Activated naive CD8-positive, alpha-beta T cell treated with anti-CD3 and anti-CD28 coated beads, Interleukin-2, amount 10 ng/mL, durations not matched to agents 7 days and 5 days (primary cell): ENCODE measurements at regions not wholly inside any gene's neighbourhood (a gene's known extent, or its start where the extent isn't known, plus 50 kb on each side); places are given as distances from the start of the nearest gene placed in this dataset.
"Not testable (repeated sequence)": the region's sequence is repeated elsewhere in the genome, so short reads cannot be mapped to it uniquely, and the experiment has no call there.

Experiments
- ATAC-seq: fragments of 150-1000 bp; cut with Tn5 transposase; one replicate; pipeline ENCODE4 v1.10.0; 2021; ENCODE audit warnings: low read depth, moderate library complexity
- POLR2A ChIA-PET: fragments of 350-600 bp; sonication (Branson Sonifier 250); formaldehyde crosslinking; loops from one replicate; lab custom pipeline; 2021; ENCODE audit warnings: antibody characterized with exemption; lab: Charles Lee
- DNase-seq: peaks from one replicate; pipeline ENCODE4 v3.0.0; 2021
- H3K27ac Mint-ChIP-seq: one replicate; pipeline ENCODE4 v1.8.0; 2022; ENCODE audit warnings: mild to moderate bottlenecking, mixed read lengths
- H3K27me3 Mint-ChIP-seq: one replicate; pipeline ENCODE4 v1.8.0; 2022; ENCODE audit warnings: mild to moderate bottlenecking, moderate library complexity, mixed read lengths
- H3K36me3 Mint-ChIP-seq: one replicate; pipeline ENCODE4 v1.8.0; 2021; ENCODE audit warnings: mild to moderate bottlenecking, mixed read lengths
- H3K4me1 Mint-ChIP-seq: one replicate; pipeline ENCODE4 v1.8.0; 2021; ENCODE audit warnings: mixed read lengths
- H3K4me3 Mint-ChIP-seq: one replicate; pipeline ENCODE4 v1.8.0; 2022; ENCODE audit warnings: mild to moderate bottlenecking, moderate library complexity, mixed read lengths
- H3K9me3 Mint-ChIP-seq: one replicate; pipeline ENCODE4 v1.8.0; 2021; ENCODE audit warnings: mixed read lengths

DNA sequence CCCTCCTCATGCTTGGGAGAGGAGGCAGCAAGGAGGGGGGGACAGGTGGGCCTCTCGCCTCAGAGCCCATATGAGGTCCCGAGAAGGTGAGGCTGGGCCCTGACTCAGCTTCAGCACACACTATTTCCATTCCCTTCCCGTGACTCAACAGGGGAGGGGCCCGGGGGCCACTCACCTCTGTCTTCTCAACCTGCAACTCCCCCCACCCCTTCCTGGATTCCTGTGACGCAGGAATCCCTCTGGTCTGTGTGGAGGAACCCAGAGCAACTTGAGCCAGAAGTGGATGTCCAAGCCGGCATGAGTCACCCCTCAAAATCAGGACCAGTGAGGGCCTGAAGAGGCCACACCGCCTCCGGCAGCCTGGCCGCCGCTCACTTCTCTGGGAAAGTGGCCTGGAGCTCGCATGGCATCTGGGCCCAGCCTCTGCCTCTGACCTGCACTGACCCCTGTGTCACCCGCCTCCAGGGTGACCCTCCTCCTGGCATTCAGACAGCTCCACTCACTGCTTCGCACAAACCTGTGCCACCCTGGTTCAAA is 106.8 kb downstream of the TNFRSF13B start:
- H3K4me1 Mint-ChIP-seq, POLR2A ChIA-PET, ATAC-seq, H3K4me3 Mint-ChIP-seq, H3K27me3 Mint-ChIP-seq, DNase-seq, H3K36me3 Mint-ChIP-seq, H3K9me3 Mint-ChIP-seq, H3K27ac Mint-ChIP-seq: not testable (repeated sequence)

DNA sequence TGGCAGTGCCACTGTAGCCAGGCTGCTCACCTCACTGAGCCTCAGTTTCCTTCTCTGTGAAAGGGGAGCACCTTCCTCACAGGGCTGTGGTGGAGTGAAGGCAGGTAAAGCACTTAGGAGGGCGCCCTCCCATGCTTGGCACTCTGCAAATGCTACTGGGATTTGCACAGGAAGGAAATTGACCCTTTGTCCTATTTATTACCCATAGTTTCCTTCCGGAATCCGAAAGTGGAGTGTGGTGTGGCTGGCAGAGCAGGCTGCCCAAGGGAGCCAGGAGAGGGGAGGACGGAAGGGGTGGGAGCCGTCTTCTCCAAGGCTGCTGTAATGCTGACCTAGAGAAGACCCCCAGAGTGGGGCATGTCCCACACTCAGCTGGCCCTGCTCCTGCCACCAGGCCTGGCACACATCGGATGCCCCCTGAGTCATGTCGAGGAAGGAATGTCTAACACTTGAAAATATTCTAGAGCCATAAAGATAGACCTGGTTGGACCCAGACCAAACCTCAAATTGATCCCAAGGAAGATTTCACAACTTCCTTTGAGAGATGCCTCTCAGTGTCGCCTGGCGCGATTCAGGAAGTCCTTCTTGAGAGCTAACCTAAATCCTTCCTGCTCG is 107.3 kb downstream of the TNFRSF13B start:
- ATAC-seq, H3K4me3 Mint-ChIP-seq, H3K27me3 Mint-ChIP-seq, H3K4me1 Mint-ChIP-seq, H3K36me3 Mint-ChIP-seq, H3K9me3 Mint-ChIP-seq, DNase-seq, H3K27ac Mint-ChIP-seq, POLR2A ChIA-PET: not testable (repeated sequence)

DNA sequence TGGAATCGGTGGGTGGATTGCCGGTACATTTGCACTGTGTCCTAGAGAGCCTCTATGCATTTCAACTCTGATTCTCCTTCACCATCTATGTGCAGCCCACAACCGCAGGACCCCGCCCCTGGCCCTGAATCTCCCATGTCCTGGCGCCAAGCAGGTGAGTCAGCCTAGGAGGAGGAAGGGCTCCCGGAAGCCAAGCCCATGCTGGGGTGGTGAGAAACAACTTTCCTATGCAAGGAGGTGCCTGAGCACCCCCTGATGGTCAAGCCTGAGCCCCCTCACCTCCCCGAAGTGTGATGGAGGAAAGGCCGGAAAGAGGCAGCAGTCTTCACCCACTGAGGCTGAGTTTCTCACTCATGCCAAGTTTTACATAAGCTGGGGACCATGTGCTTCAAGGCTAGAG is 110.8 kb downstream of the TNFRSF13B start:
- POLR2A ChIA-PET, H3K4me1 Mint-ChIP-seq, DNase-seq, H3K9me3 Mint-ChIP-seq, H3K27me3 Mint-ChIP-seq, H3K36me3 Mint-ChIP-seq, ATAC-seq, H3K4me3 Mint-ChIP-seq, H3K27ac Mint-ChIP-seq: not testable (repeated sequence)

DNA sequence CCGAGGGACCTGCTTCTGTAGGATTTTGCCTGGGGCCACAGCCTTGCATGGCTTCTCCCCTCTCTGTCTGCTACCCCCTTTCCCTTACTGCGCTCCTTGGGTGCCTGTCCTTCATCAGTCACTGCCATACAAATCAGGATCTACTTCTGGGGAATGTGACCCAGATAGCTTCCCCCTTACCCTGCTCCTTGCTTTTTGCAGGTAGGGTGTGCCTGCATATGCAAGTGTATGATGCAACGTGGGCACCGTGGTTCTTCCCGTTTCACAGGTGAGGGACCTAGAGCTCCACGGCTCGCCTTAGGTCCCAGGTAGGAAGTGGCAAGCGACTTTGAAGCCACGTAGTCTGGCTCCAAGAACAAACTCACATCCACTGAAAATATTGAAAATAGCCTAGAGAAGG is 111.5 kb downstream of the TNFRSF13B start:
- H3K27ac Mint-ChIP-seq, H3K36me3 Mint-ChIP-seq, H3K4me1 Mint-ChIP-seq, H3K27me3 Mint-ChIP-seq, H3K9me3 Mint-ChIP-seq, DNase-seq, ATAC-seq, POLR2A ChIA-PET, H3K4me3 Mint-ChIP-seq: not testable (repeated sequence)

DNA sequence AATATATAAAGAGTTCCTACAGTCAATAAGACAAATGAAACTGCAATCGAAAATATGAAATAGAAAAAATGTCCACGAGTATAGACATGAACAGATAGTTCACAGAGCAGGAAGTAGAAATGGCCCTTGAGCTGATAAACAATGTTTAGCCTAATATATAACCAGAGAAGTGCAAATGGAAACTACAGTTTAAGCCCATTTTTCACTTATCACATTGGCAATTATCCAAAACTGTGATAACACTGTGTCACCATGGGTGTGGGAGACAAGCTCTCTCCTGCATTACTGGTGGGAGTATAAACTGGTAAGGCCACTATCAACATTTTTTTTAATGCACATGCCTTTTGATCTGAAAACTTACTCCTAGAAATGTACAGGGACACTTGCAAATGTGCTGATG is 112.4 kb downstream of the TNFRSF13B start:
- ATAC-seq, H3K9me3 Mint-ChIP-seq, H3K27ac Mint-ChIP-seq, H3K27me3 Mint-ChIP-seq, H3K4me3 Mint-ChIP-seq, H3K36me3 Mint-ChIP-seq, DNase-seq, H3K4me1 Mint-ChIP-seq, POLR2A ChIA-PET: not testable (repeated sequence)

DNA sequence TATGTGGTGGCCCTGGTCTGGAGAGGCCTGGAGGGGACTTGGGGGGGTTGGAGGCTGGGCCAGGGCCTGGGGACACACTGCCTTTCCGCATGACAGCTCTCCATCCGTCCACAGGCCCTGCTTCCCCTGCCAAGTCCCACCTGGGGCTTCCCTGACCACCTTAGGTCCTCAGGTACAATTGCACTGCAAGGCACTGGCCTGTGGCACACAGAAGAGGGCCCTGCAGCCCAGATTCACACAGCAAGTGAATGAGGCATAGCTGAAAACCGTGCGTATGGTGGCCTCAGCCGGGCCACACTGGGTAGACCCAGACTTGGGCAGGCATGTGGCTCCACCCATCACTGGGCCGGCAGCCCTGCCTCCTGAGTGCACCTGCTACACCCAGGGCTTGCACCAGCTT is 114.2 kb downstream of the TNFRSF13B start:
- POLR2A ChIA-PET, DNase-seq, H3K27me3 Mint-ChIP-seq: not testable (repeated sequence)

DNA sequence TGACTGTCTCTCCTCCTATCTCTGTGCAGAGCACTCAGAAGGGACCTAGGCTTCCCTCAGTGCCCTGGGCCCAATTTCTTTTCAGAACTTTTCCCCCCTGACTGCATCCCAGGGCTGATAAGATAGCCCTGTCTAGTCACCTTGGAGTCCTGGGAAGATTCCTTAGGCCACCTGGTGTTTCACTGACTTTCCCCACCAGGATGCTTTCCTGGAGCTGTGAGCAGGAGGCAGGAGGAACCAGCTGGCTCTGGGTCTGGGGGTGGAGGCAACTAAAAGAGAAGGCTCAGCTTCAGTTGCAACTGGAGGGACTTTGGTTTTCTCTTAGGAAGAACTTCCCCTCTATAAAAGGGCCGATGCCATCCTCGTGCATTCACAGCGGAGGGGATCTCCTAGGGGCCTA is 115.1 kb downstream of the TNFRSF13B start:
- H3K27ac Mint-ChIP-seq, ATAC-seq, H3K4me3 Mint-ChIP-seq, H3K9me3 Mint-ChIP-seq, H3K36me3 Mint-ChIP-seq, H3K27me3 Mint-ChIP-seq, H3K4me1 Mint-ChIP-seq, DNase-seq, POLR2A ChIA-PET: not testable (repeated sequence)

More for the DNA sequence above, 114.2 kb downstream of the TNFRSF13B start:
- ATAC-seq, H3K4me1 Mint-ChIP-seq, H3K36me3 Mint-ChIP-seq, H3K27ac Mint-ChIP-seq, H3K9me3 Mint-ChIP-seq, H3K4me3 Mint-ChIP-seq: not testable (repeated sequence)

DNA sequence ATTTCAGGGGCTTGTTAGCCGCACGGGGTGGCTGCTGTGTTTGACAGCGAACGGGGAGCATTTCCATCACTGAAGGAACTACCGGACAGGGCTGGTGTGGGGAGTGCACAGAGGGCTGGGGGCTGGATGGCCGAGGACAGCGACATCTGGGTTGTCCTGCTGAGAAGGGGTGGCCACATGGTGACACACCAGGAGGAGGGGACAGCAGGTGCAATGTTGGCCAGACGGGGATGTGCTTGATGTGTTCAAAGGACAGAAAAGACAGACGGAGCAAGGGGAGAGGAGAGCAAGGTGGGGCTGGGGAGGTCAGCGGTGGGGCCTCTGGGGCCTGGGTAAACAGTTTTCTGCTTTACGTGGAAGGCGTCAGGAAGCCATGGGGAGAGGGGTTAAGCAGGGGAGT is 115.7 kb downstream of the TNFRSF13B start:
- H3K27ac Mint-ChIP-seq, H3K9me3 Mint-ChIP-seq, ATAC-seq, DNase-seq, POLR2A ChIA-PET, H3K27me3 Mint-ChIP-seq, H3K4me3 Mint-ChIP-seq, H3K36me3 Mint-ChIP-seq, H3K4me1 Mint-ChIP-seq: not testable (repeated sequence)

DNA sequence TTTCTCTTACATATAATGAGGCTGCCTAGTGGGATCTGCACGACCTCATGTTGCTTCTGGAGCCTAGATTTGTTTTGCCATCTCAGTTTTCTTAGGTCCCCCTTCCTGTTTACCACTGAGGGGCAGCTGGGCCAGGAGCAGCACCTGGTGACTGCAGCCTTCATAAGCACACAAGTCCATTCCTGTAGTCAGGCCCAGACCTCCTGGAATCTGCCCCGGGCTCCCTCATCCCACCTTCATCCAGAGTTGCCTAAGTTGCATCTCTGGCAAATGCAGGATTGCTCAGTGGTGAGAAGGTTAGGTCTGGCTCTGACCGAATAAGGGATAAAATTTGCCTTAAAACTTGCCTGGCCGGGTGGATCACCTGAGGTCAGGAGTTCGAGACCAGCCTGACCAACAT is 117.3 kb downstream of the TNFRSF13B start:
- ATAC-seq = not testable (repeated sequence)

DNA sequence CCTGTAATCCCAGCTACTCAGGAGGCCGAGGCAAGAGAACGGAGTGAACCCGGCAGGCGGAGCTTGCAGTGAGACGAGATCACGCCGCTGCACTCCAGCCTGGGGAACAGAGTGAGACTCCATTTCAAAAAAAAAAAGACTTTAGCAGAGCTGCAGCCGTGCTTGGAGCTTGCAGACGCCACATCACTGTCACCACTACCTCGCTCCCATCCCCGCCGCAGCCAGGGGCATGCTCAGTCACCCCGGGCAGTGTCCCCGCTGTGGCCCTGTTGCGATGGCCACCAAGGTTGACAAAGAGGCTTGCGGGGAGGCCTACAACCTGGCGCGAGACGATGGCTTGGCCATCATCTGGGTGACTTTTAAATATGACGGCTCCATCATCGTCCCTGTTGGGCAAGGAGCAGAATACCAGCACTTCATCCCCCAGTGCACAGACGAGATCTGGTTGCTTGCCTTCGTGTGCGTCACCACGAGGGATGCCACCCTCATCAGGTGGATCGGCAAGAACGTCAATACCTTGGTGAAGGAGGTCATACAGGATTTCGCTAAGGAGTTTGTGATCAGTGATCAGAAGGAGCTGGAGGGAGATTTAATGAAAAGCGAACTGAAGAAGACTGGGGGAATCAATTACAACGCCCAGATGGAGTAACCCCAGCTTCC is 118.1 kb downstream of the TNFRSF13B start:
- H3K4me1 Mint-ChIP-seq = no peaks in the 10 kb centered on the region
- no peaks in the 10 kb centered on the region for H3K9me3 Mint-ChIP-seq
- no peaks in the 10 kb centered on the region for H3K36me3 Mint-ChIP-seq
- ATAC-seq (no peak), DNase-seq (no peak)
- POLR2A ChIA-PET = no interaction called here
- no peaks in the 10 kb centered on the region for H3K27me3 Mint-ChIP-seq
- H3K4me3 Mint-ChIP-seq = no peak overlapping the region
- no peak overlapping the region for H3K27ac Mint-ChIP-seq

More for the DNA sequence above, 117.3 kb downstream of the TNFRSF13B start:
- H3K36me3 Mint-ChIP-seq, H3K27me3 Mint-ChIP-seq, POLR2A ChIA-PET, DNase-seq, H3K9me3 Mint-ChIP-seq, H3K27ac Mint-ChIP-seq, H3K4me1 Mint-ChIP-seq, H3K4me3 Mint-ChIP-seq: not testable (repeated sequence)

DNA sequence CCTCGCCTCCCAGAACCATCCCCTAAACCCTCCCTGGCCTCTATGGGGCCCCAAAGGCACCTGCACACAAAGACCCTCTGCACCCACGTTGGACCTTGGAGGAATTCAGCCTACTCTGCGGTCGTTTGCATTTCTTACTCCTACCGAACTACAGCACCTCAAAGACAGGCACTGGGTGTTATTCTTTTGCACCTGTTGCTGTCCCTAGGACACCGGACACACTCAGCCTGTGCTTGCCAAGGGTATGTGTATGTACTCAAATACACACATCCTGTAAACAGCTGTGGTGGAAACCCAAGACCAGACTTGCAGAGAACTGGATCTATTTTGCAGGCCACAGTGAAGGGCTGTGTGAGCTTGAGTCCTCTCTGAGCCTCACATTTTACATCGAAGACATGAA is 122.1 kb downstream of the TNFRSF13B start:
- H3K27me3 Mint-ChIP-seq, H3K4me3 Mint-ChIP-seq, POLR2A ChIA-PET, DNase-seq, H3K36me3 Mint-ChIP-seq, H3K9me3 Mint-ChIP-seq, H3K4me1 Mint-ChIP-seq, ATAC-seq, H3K27ac Mint-ChIP-seq: not testable (repeated sequence)

DNA sequence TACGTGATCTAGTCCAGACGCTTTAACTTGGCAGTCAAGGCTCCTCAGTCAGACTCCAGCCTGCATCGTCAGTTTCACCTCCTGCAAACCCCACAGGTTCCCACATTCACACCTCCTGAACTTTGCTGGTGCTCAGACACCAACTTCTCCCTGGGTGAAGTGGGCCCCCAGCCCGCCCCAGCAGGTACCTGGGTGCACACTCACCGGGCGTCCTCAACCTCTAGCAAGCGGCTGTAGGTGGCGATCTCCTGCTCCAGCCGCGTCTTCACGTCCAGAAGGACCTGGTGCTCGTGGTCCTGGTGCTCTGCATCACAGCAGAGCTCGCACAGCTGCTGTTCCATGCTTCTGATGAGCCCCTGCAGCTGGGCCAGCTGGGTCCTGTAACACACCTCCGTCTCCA is 122.9 kb downstream of the TNFRSF13B start:
- H3K4me3 Mint-ChIP-seq, DNase-seq, H3K9me3 Mint-ChIP-seq, POLR2A ChIA-PET, ATAC-seq, H3K27ac Mint-ChIP-seq, H3K27me3 Mint-ChIP-seq, H3K36me3 Mint-ChIP-seq, H3K4me1 Mint-ChIP-seq: not testable (repeated sequence)

DNA sequence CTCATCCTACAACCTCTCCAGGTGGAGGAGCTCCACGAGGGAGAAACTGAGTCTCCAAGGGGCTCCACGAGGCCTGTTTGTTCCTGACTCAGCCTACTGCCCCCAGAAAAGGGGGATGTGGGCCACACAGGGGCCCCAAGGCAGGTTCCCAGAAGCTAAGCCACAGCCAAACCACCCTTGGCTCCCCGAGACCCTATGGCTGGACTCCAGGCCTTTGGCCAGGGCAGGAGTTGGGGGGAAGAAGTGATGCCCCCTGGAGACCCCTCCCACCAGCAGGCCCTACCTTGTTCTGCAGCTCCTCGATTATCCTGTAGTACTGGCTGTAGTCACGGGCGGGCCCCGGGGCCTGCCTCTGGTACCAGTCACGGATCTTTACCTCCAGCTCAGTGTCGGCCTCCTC is 126.8 kb downstream of the TNFRSF13B start:
- H3K36me3 Mint-ChIP-seq, POLR2A ChIA-PET, DNase-seq, H3K9me3 Mint-ChIP-seq, H3K4me1 Mint-ChIP-seq, H3K4me3 Mint-ChIP-seq, H3K27ac Mint-ChIP-seq, ATAC-seq, H3K27me3 Mint-ChIP-seq: not testable (repeated sequence)

DNA sequence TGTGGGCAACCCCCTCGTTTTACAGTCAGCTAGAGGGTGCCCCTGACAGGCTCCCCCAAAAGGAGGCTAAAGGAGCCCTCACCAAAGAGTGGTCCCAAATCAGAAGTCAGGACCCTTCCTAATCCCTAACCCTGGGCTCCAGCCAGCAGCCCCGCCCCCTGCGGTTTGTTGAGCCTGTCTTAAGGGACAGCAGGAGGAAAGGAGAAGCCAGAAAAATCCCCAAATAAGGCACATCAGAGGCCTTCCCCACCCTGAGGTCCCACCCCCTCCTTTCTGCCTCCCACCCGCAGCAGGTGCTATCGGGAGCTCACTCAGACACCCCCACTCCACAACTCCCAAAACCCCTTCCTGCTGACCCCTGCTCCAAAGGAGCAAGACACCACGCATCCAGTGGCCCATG is 127.2 kb downstream of the TNFRSF13B start:
- H3K9me3 Mint-ChIP-seq, POLR2A ChIA-PET, DNase-seq, H3K27ac Mint-ChIP-seq, H3K27me3 Mint-ChIP-seq, ATAC-seq, H3K4me3 Mint-ChIP-seq, H3K36me3 Mint-ChIP-seq, H3K4me1 Mint-ChIP-seq: not testable (repeated sequence)
